NOMO-1 treated with dmso at 0.1 percent for 144 hours (cell line): ENCODE measurements at regions not wholly inside any gene's neighbourhood (a gene's known extent, or its start where the extent isn't known, plus 50 kb on each side); places are given as distances from the start of the nearest gene placed in this dataset.

Source experiments
- DNase-seq: peaks from one replicate; lab custom pipeline; 2025; ENCODE audit not compliant: unreplicated experiment; lab: John Stamatoyannopoulos, UW

GRCh38 chr14:85479306-85479705, 50.6 kb upstream of the FLRT2 start:
- DNase-seq = no peak

GRCh38 chr14:85479771-85480170, 50.2 kb upstream of the FLRT2 start:
- no peak for DNase-seq
